Stomach (tissue), 4 donors: ENCODE measurements at regions not wholly inside any gene's neighbourhood (a gene's known extent, or its start where the extent isn't known, plus 50 kb on each side); places are given as distances from the start of the nearest gene placed in this dataset.

Experiments
- EP300 ChIP-seq: sonication (generic); formaldehyde crosslinking; IDR thresholded peaks from one replicate; pipeline ENCODE4 v1.6.1; 2017; ENCODE audit warnings: antibody characterized with exemption
- POLR2A ChIP-seq, 4 donors: fragments of 450-650 bp; IDR thresholded peaks; one replicate each; pipeline ENCODE4 v1.6.1; 2016; ENCODE audit warnings: antibody characterized with exemption in 4 of 4, control low read depth in 2 of 4, mild to moderate bottlenecking in 1 of 4, moderate library complexity in 1 of 4
- POLR2AphosphoS5 ChIP-seq, 3 donors: sonication (generic); formaldehyde crosslinking; IDR thresholded peaks; one replicate each; pipeline ENCODE4 v1.6.1; 2016; ENCODE audit warnings: antibody characterized with exemption in 3 of 3
- TF ChIP-seq, protein P1 (sequence below), 7 experiments: fragments of 450-650 bp in 4 of 7; fragments of 200-600 bp in 3 of 7; sonication (generic) in 3 of 7; IDR thresholded peaks; one replicate each; pipeline ENCODE4 v1.5.1; 2016 to 2019; ENCODE audit warnings: antibody characterized with exemption in 7 of 7, control low read depth in 2 of 7, mild to moderate bottlenecking in 1 of 7

DNA sequence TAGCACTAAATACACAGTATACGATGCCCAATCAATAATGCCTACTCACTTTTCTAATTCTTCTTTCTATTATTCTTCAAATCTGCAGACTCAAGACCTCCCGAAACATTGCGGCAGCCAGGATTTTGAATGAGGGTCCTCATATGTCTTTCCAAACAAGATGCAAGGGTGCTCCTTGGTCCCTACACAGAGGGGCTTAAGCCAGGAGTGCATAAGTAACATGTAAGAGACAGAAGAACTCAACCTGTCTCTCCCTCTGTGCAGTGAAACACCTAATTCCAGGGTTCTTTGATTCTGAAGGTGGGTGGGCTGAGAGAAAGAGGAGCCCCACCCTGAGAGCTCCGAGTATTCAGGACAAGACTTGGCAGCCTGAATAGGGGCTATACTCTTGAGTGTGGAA is 117.6 kb downstream of the ZNF280B start:
- TF ChIP-seq, protein P1, sequence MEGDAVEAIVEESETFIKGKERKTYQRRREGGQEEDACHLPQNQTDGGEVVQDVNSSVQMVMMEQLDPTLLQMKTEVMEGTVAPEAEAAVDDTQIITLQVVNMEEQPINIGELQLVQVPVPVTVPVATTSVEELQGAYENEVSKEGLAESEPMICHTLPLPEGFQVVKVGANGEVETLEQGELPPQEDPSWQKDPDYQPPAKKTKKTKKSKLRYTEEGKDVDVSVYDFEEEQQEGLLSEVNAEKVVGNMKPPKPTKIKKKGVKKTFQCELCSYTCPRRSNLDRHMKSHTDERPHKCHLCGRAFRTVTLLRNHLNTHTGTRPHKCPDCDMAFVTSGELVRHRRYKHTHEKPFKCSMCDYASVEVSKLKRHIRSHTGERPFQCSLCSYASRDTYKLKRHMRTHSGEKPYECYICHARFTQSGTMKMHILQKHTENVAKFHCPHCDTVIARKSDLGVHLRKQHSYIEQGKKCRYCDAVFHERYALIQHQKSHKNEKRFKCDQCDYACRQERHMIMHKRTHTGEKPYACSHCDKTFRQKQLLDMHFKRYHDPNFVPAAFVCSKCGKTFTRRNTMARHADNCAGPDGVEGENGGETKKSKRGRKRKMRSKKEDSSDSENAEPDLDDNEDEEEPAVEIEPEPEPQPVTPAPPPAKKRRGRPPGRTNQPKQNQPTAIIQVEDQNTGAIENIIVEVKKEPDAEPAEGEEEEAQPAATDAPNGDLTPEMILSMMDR (IDR thresholded peaks at IDR 0.05) = no peak
- TF ChIP-seq POLR2A (IDR thresholded peaks at IDR 0.05) (no peak), EP300 (no peak), POLR2AphosphoS5 (IDR thresholded peaks at IDR 0.05) (no peak)
